Activated CD4-positive, alpha-beta memory T cell treated with anti-CD3 and anti-CD28 coated beads for 36 hours (primary cell): ENCODE measurements at regions not wholly inside any gene's neighbourhood (a gene's known extent, or its start where the extent isn't known, plus 50 kb on each side); places are given as distances from the start of the nearest gene placed in this dataset.

Experiments
- CTCF ChIA-PET: fragments of 350-600 bp; sonication (Branson Sonifier 250); formaldehyde crosslinking; loops from one replicate; lab custom pipeline; 2021; ENCODE audit warnings: antibody characterized with exemption, inconsistent platforms; lab: Charles Lee
- POLR2A ChIA-PET: fragments of 350-600 bp; sonication (Branson Sonifier 250); formaldehyde crosslinking; loops from one replicate; lab custom pipeline; 2021; ENCODE audit warnings: antibody characterized with exemption; lab: Charles Lee
- DNase-seq: peaks from one replicate; pipeline ENCODE4 v3.0.0-alpha.2; 2020
- H3K27ac Mint-ChIP-seq: one replicate; pipeline ENCODE4 v1.8.0; 2021; ENCODE audit warnings: mixed read lengths
- H3K27me3 Mint-ChIP-seq: one replicate; pipeline ENCODE4 v1.8.0; 2021; ENCODE audit warnings: mixed read lengths
- H3K36me3 Mint-ChIP-seq: one replicate; pipeline ENCODE4 v1.8.0; 2021; ENCODE audit warnings: mixed read lengths
- H3K4me1 Mint-ChIP-seq: one replicate; pipeline ENCODE4 v1.8.0; 2021; ENCODE audit warnings: low read depth, mixed read lengths
- H3K4me3 Mint-ChIP-seq: one replicate; pipeline ENCODE4 v1.8.0; 2021; ENCODE audit warnings: mild to moderate bottlenecking, mixed read lengths
- H3K9me3 Mint-ChIP-seq: one replicate; pipeline ENCODE4 v1.8.0; 2021; ENCODE audit warnings: mixed read lengths
- intact Hi-C: fragments of 100-400 bp; cut with micrococcal nuclease; formaldehyde crosslinking; loops from one replicate; pipeline ENCODE4 v1.15.1; 2023

DNA sequence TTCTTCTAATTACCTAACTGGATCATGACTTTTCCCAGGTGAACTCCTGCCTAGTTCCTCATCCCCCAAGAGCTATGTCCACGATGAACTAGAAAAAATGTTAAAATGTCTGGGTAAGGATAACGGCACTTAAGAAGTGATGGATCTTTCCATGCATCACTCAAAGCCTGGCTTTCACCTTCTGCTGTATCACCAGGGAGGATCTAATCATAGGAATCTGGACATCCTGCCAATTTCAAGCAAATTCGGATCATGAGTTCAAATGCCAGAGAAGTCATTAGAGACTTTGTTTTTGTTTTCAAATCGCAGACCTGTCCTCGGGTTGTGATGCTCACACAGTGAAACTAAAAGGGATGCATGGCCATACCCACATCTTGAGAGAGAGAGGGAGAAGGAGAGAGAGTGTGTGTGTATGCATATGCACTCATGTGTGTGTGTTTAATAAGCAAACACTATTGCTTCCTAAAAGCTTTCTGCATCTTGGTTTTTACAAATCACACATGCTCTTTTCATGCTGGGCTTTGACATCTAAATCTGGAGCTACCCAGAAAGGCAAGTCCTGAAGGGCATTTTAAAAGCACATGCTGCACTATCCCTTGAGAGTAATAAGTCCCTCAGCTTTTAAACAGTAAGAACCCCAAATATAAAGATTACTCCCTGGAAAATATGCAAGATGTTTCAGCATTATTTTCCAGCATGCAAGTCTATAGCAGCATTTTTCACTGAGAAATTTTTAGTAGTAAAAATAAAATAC is 524.6 kb upstream of the NOX3 start:
- Mint-ChIP-seq H3K36me3 (no peaks in the 10 kb centered on the region), H3K27me3 (no peaks in the 10 kb centered on the region), H3K4me1 (no peaks in the 10 kb centered on the region), H3K9me3 (no peaks in the 10 kb centered on the region), H3K4me3 (no peak overlapping the region), H3K27ac (no peak overlapping the region)
- ChIA-PET CTCF (no interaction called here), POLR2A (no interaction called here)
- DNase-seq = no peak
- intact Hi-C loops = no loop called here

DNA sequence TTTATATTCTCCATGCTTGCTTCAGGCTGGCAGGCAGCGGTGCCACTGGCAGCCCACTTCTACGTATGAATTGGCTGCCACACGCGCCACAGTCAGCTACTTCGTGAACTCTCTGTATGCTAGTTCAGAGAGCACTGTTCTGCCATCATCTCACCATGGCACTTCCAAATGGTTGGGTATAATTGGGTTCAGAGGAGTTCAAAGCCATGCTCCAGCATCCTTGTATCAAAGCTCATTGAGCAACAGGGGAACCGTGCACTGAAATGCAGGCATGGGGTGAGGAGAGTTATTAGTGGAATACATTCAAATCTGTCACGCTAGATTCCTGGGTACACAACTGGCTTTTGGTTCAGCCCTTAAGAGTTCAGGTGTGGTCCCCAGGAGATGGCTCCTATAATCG is 519.9 kb upstream of the NOX3 start:
- H3K4me3 Mint-ChIP-seq = no peak overlapping the region
- intact Hi-C loops = no loop called here
- H3K27me3 Mint-ChIP-seq = no peaks in the 10 kb centered on the region
- peaks cover 13% of the 10 kb centered on the region for H3K4me1 Mint-ChIP-seq
- no peak overlapping the region for H3K27ac Mint-ChIP-seq
- no peak for DNase-seq
- no peaks in the 10 kb centered on the region for H3K9me3 Mint-ChIP-seq
- H3K36me3 Mint-ChIP-seq = no peaks in the 10 kb centered on the region
- ChIA-PET CTCF (no interaction called here), POLR2A (no interaction called here)

DNA sequence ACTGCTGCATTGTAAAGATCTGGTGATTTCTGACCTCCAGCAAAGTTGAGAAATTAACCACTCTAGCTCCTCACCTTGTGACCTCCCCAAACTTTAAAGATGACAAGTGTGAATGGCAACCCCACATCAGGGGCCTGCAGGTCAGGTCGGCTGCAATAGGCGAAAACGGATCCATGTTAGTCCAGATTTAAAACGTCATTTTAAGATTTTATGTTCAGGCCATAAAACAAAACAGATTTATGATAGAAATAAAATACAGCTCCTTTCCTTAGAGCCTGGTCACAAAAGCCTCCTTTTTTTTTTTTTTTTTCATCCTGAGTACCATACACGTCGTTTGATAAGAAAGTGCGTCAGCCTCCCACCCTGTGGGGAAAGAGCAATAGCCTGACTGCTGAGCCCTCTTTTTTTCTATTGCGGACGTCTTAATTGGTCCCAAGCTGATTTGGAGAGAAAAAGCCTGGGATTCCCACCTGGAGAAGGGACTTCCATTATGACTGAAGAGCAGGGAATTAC is 519.2 kb upstream of the NOX3 start:
- H3K27me3 Mint-ChIP-seq = no peaks in the 10 kb centered on the region
- CTCF ChIA-PET = no interaction called here
- no peaks in the 10 kb centered on the region for H3K36me3 Mint-ChIP-seq
- H3K4me1 Mint-ChIP-seq = peaks cover 13% of the 10 kb centered on the region
- no peak for DNase-seq
- H3K9me3 Mint-ChIP-seq = no peaks in the 10 kb centered on the region
- H3K4me3 Mint-ChIP-seq = no peak overlapping the region
- POLR2A ChIA-PET = no interaction called here
- intact Hi-C loops = no loop called here
- no peak overlapping the region for H3K27ac Mint-ChIP-seq

GRCh38 chr6:155974359-155974758 is 518.7 kb upstream of the NOX3 start:
- peaks cover 13% of the 10 kb centered on the region for H3K4me1 Mint-ChIP-seq
- intact Hi-C loops = no loop called here
- H3K36me3 Mint-ChIP-seq = no peaks in the 10 kb centered on the region
- no peak overlapping the region for H3K27ac Mint-ChIP-seq
- H3K4me3 Mint-ChIP-seq = no peak overlapping the region
- ChIA-PET CTCF (interaction anchor here (1.1 kb wide), 1 partner anchor 9 kb away, joined by 3 read pairs; no protein-coding TSS in a partner anchor), POLR2A (no interaction called here)
- H3K9me3 Mint-ChIP-seq = no peaks in the 10 kb centered on the region
- H3K27me3 Mint-ChIP-seq = no peaks in the 10 kb centered on the region
- no peak for DNase-seq

DNA sequence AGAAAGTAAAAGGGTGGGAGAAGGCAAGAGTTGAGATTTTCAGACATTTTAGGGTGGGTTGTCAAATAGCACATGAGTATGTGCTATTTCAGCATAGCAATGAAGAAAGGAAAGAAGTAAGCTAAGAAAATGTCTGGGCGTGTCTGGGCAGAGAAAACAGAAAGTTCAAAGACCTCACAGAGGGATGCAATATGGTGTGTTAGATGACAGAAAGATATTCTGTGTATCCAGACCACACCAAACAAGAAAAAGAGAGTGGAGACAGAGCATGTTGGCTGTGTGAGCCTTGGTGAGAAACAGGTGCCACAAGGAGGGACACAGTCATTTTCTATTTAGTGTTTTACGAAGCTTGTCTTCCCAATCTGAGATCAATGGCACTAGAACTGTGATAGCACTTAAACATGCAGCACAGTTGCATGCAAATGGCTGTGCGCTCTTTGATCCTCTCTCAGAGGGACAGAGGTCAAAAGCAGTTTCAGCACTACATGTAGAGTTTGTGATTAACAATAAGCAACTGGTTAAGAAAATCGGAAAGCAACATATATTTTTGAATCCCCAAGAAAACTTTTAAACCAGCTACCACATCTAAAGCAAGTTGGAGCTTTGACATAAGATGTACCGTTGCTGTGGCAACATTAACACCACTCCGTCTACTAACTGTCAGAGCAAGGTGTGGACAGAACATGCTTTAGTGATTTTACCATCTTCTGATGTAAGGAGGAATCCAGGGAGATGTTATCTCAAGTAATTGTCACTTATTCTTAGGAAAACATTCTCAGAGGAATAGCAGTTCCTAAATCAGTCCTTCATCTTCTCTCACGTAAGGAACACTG is 515.5 kb upstream of the NOX3 start:
- DNase-seq = no peak
- H3K4me3 Mint-ChIP-seq = no peak overlapping the region

GRCh38 chr6:155970472-155970871 is 514.8 kb upstream of the NOX3 start:
- no peak overlapping the region for H3K27ac Mint-ChIP-seq
- H3K4me1 Mint-ChIP-seq = peaks cover 13% of the 10 kb centered on the region
- ChIA-PET CTCF (no interaction called here), POLR2A (no interaction called here)
- no peaks in the 10 kb centered on the region for H3K36me3 Mint-ChIP-seq
- no peaks in the 10 kb centered on the region for H3K9me3 Mint-ChIP-seq
- H3K27me3 Mint-ChIP-seq = peaks cover 4% of the 10 kb centered on the region
- no peak overlapping the region for H3K4me3 Mint-ChIP-seq
- intact Hi-C loops = no loop called here
- DNase-seq = no peak

More for the DNA sequence above, 515.5 kb upstream of the NOX3 start:
- no peak overlapping the region for H3K27ac Mint-ChIP-seq
- POLR2A ChIA-PET = no interaction called here
- peaks cover 4% of the 10 kb centered on the region for H3K27me3 Mint-ChIP-seq
- CTCF ChIA-PET = no interaction called here
- H3K4me1 Mint-ChIP-seq = peaks cover 13% of the 10 kb centered on the region
- intact Hi-C loops = no loop called here
- H3K36me3 Mint-ChIP-seq = no peaks in the 10 kb centered on the region
- H3K9me3 Mint-ChIP-seq = no peaks in the 10 kb centered on the region

- intact Hi-C loops = no loop called here
- no peak for DNase-seq
- H3K4me3 Mint-ChIP-seq = no peak overlapping the region
- no peaks in the 10 kb centered on the region for H3K36me3 Mint-ChIP-seq
- ChIA-PET POLR2A (no interaction called here), CTCF (no interaction called here)
- H3K4me1 Mint-ChIP-seq = peaks cover 12% of the 10 kb centered on the region
- H3K27me3 Mint-ChIP-seq = peaks cover 4% of the 10 kb centered on the region
- H3K9me3 Mint-ChIP-seq = no peaks in the 10 kb centered on the region
- H3K27ac Mint-ChIP-seq = no peak overlapping the region
Observed at GRCh38 chr6:155968921-155969320, 513.3 kb upstream of the NOX3 start.

DNA sequence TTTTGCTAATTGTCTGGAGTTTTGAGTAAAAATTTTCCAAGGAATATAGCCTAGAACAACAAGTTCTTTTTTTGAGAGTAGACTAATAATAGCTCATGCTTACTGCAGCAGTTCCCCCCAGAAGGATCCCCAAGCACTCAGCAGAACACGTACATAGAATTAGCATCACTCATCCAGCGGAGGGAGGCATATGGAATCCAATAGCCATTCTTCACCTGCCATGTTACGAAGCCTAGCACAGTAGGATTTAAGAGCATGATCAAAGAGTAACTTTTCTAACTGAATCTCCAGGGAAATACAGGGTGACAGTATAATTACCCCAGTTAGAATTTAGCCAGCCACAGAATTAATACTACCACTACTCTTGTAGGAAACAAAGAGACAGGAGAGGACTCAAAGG is 511.7 kb upstream of the NOX3 start:
- Mint-ChIP-seq H3K4me1 (peaks cover 4% of the 10 kb centered on the region), H3K9me3 (no peaks in the 10 kb centered on the region), H3K4me3 (no peak overlapping the region), H3K36me3 (no peaks in the 10 kb centered on the region), H3K27me3 (peaks cover 4% of the 10 kb centered on the region), H3K27ac (no peak overlapping the region)
- POLR2A ChIA-PET = no interaction called here
- DNase-seq = no peak
- intact Hi-C loops = no loop called here
- CTCF ChIA-PET = no interaction called here

DNA sequence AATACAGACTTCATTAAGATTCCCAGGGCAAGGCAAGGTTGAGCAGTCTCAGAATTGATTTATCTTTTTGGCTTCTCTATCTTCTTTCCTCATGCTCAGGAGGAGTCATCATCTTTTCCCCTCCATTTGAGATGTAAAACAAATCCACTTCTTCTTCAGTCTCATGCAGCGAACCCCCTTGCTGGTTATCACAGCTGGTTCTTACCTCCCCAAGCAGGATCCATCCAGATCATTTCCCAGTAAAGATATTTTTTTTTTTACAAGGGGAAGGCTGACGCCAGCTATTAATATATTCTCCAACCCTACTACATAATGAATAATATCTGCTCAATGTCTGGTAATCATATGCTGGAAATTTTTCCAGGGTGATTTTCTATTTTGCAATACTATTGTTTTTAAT is 508.9 kb upstream of the NOX3 start:
- CTCF ChIA-PET = no interaction called here
- Mint-ChIP-seq H3K27ac (no peak overlapping the region), H3K4me3 (no peak overlapping the region), H3K36me3 (no peaks in the 10 kb centered on the region), H3K4me1 (no peaks in the 10 kb centered on the region), H3K9me3 (no peaks in the 10 kb centered on the region), H3K27me3 (peaks cover 4% of the 10 kb centered on the region)
- no peak for DNase-seq
- intact Hi-C loops = no loop called here
- POLR2A ChIA-PET = no interaction called here

- CTCF ChIA-PET = no interaction called here
- no peak for DNase-seq
- POLR2A ChIA-PET = no interaction called here
- Mint-ChIP-seq H3K4me3 (no peak overlapping the region), H3K27ac (no peak overlapping the region), H3K27me3 (no peaks in the 10 kb centered on the region), H3K9me3 (peaks cover 3% of the 10 kb centered on the region), H3K4me1 (no peaks in the 10 kb centered on the region), H3K36me3 (no peaks in the 10 kb centered on the region)
- intact Hi-C loops = no loop called here
Observed at GRCh38 chr6:155962276-155962675, 506.6 kb upstream of the NOX3 start.

DNA sequence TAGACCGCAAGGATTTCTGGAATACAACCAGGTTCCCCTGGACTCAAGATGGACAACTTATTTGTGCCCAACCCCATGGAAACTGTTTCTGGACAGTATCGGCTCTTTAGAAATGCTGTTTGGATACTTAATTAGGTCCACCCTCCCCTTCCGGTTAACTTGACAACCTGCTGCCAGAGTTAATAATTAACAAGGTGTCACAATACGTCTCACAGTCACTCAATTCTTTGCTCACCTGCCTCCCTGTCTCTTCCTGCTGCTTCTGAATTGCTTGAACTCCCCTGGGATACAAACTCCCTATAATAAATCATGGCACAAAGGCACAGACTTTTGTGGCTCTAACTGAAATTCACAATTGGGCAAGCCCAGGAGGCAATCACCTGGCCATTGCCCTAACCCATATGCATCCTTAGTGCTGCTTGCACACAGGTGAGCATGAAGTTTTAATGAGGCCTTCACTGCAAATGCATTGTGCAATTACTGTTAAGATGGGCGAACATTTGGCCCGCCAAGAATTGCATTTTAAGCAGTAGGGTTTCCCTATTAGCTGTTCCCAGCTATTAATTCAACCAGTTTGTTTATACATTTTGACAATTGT is 504.4 kb upstream of the NOX3 start:
- H3K27me3 Mint-ChIP-seq = no peaks in the 10 kb centered on the region
- no peak overlapping the region for H3K27ac Mint-ChIP-seq
- H3K4me3 Mint-ChIP-seq = no peak overlapping the region
- peaks cover 3% of the 10 kb centered on the region for H3K9me3 Mint-ChIP-seq
- ChIA-PET CTCF (no interaction called here), POLR2A (no interaction called here)
- no peaks in the 10 kb centered on the region for H3K36me3 Mint-ChIP-seq
- intact Hi-C loops = no loop called here
- H3K4me1 Mint-ChIP-seq = no peaks in the 10 kb centered on the region
- DNase-seq = no peak

- ChIA-PET CTCF (no interaction called here), POLR2A (no interaction called here)
- Mint-ChIP-seq H3K4me3 (no peak overlapping the region), H3K27ac (no peak overlapping the region), H3K27me3 (no peaks in the 10 kb centered on the region), H3K4me1 (no peaks in the 10 kb centered on the region), H3K36me3 (no peaks in the 10 kb centered on the region), H3K9me3 (peaks cover 3% of the 10 kb centered on the region)
- DNase-seq = no peak
- intact Hi-C loops = no loop called here
Observed at GRCh38 chr6:155958550-155958949, 502.9 kb upstream of the NOX3 start.
